ENCODE measurements at regions not wholly inside any gene's neighbourhood (a gene's known extent, or its start where the extent isn't known, plus 50 kb on each side); places are given as distances from the start of the nearest gene placed in this dataset.
"Not testable (repeated sequence)": the region's sequence is repeated elsewhere in the genome, so short reads cannot be mapped to it uniquely, and the experiment has no call there.

DNA sequence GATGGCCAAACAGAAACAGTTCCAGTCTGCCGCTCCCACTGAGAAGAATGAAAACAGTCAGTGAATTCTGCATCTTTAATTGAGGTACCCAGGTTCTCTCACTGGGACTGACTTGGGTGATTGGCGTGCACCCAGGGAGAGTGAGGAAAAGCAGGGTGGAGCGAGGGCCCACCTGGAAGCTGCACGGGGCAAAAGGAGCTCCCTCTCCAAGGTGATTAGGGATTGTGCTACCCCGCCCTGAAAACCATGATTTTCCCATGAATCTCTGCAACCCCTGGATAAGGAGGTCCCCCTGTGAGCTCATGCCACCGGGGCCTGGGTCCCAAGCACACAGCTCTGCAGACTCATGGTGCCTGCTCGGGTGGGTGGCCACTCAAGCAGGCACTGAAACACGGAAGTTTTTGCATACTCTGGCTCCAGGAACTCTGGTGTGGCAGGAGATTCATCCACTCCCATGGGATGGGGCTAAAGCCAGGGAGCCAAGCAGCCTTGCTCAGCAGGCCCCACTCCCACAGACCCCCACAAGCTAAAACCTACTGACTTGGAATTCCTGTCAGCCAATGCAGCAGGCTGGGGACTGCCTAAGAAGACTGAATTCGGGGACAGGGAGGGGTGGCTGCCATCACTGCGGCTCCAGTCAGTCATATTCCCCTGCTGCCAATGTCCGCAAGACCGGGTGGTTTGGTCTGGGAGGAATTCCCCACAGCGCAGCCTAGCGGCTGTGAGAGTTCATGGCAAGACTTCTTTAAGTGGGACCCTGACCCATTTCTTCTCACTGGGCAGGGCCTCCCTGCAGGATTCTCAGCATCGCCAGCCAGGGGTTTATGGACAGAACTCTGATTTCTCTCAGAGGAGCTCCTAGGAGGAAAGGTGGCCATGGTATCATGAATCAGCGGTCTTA is 652.2 kb upstream of the RGMB start:
- DNase-seq (ENCODE audit: low spot score): no peak

DNA sequence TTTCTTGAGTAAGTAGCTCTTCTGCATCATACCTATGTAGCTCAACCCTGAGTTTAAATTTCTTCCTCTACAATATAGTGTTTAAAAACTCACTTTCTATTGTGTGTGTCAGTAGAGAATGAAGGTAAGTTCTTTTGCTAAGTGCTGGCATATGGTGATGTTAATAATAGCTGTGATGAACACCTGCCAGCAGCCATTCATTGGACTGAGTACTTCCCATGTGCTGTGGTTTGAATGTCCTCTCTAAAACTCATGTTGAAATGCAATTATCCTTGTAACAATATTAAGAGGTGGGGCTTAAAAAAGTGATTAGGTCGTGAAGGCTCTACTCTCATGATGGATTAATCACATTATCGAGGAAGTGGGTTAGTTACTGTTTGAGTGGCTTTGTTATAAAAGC is 645.2 kb upstream of the RGMB start:
- DNase-seq (ENCODE audit: low spot score): no peak

DNA sequence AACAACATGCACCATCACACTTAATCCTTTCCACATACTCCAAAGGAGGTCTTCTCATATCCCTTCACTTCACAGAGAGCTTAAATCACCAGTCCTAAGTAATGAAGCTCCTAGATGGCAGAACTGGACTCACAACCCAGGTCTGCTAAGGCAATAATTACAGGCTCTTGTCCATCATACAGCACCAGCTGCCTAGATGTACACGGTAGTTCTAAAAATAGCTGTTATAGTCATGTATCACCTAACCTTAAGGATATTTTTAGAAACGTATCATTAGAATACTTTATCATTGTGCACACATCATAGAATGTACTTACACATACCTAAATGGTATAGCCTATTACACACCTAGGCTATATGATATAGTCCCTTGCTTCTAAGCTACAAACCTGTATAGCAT is 644.6 kb upstream of the RGMB start:
- DNase-seq (ENCODE audit: low spot score): no peak

DNA sequence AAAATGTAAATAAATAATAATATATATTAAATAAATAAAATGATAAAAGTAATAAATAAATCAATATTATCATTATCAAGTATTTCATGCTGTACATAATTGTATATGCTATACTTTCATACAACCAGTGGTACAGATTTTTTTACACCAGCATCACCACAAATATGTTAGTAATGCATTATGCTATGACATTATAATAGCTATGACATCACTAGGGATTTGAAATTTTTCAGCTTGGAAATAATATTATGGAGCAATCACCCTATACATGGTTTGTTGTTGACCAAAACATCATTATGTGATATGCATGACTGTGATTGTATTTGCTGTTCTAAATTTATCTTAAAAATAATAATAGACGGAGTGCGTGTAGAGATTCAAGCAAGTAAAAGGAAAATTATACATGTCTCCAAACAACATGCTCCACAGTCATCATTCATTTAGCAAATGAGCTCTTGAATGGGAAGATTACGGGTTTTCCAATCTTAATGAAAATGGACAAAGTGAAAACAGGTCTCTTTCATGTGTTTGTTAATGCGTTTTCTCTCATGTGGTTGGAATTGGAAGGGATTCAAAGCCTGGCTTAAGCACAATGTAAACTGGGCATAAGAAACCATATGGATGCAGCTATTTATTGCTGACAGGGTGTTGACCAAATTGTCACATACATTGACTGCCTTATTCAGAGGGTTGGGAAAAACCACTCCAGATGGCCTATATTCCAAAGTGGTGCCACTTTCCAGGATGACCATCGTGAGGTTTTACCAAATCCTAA is 643.0 kb upstream of the RGMB start:
- DNase-seq (ENCODE audit: low spot score): no peak

DNA sequence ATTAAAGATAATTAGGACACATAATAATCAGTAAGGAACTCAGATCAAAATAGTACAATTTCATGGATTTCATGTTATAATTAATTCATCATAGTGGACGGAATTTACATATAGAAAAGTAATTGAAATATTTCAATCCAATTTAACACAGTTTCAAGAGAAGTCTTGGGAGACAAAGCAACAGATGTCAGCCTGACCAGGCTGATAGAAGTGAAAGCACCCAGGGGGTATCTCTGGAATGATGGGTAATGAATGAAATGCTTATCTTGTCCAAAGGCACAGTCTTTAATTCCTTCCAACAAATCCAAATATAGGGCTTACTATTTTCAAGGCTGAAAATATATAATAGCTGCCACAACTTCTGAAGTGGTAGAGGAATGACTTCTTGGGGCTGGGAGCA is 629.3 kb upstream of the RGMB start:
- no peak for DNase-seq (ENCODE audit: low spot score)

DNA sequence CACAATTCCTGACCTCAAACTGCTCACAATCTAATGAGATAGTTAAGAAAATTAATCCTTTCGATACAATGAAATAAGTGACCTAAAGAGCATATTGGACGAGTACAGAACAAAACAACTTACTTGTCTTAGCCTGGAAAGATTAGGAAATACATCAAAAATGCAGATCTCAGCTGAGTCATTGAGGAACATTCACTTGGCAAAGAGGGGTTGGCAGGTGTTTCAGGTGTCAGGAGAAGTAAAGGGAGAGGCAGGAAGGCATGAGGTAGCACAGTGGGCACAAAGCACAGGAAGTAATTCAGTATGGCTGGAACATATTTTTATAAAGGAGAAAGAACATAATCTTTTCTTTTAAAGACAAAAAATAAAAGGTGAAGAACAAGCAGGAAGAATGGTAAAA is 628.8 kb upstream of the RGMB start:
- no peak for DNase-seq (ENCODE audit: low spot score)

DNA sequence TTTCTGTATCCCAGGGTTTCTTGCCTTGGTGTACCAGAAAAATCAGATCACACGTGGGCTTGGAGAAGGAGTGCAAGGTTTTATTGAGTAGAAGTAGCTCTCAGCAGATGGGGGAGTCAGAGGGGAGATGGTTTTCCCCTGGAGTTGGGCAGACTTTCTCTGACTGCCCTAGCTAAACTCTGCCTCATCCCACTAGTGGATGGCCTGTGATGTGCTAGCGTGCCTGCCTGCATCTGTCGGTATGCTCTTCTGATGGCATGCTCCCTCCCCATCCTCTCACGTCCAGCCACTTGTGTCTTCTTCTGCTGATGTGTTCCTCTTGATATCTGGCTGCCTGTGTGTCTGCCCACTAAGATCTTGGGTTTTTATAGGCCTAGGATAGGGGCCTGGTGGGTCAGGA is 616.1 kb upstream of the RGMB start:
- DNase-seq (ENCODE audit: low spot score): no peak

DNA sequence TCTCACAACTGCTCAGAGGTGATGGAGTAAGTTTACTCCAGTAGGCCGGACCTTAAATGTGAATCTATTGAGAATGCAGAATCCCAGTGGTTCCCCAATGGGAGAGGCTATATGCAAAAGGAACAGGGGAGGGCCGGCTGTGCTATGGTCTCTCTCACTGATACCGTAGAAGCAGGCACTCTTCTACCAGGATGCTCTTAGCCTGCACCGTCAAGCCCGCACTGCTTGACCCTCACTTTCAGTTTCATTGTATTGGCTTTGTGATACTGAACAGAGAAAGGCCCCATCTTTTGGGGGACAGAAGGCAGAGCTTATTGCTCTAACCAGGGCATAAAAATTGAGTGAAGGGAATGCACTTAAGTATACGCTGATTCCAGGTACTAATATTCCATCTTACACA is 615.0 kb upstream of the RGMB start:
- no peak for DNase-seq (ENCODE audit: low spot score)

DNA sequence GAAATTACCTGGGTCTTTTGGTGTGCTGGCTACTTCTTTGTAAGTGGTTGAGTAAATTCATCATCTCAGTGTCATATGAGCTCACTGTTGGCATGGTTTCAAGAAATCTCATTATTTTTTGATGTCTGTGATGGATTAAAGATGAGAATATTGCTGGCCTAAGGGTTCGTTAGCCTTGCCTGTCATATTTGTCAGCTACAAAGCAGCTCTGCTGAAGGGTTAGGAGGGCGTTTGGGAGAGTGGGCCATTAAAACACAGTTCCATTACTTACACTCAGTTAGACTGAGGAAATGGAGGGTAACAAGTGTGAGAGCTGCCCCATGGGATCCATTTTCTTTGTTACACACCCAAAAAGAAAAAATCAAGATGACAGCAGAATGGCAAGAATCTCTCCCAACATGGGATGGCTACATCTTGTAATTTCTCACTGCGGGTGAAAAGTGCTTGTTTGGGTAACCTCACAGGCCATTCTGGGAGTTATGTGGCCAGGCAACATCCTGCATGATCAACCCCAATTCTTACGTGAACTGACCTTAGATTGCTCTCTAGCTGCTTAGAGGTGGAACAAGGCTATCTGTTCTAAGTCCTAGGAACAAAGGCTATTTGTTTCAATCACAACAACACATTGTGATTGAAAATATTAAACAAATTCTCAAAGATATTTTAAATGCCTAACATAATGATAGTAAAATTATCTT is 609.5 kb upstream of the RGMB start:
- DNase-seq (ENCODE audit: low spot score): no peak

DNA sequence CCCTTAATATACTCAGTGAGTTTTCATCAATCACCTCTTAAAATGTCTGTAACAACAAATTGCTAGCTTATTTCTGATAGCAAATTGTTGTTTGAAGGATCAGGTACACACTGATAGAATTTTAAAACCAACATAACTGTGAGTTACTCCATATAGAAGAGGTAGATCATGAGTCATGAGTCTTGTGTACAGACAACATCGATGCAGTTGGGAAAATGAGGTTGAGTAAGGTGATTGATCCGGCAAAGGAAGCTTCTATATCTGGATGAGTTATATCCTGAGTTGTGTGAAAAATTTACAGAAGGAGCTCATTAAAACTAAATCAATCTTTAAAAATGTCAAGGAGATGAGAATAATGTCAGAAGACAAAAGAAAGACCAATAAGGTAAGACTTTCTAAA is 604.6 kb upstream of the RGMB start:
- no peak for DNase-seq (ENCODE audit: low spot score)

DNA sequence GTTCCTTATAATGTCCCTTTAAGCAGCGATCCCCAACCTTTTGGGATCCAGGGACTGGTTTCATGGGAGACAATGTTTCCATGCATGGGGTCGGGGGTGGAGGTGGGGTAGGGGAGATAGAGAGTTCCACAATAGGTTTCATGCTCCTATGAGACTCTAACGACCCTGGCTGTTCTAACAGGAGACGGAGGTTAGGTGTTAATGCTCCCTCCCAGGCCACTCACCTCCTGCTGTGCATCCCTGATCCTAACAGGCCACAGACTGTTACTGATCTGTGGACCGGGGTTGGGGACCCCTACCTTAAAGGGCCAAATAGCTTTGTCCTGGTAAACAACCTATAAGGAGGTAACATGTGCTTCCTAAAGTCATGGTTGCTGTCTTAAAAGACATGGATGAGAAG is 602.5 kb upstream of the RGMB start:
- no peak for DNase-seq (ENCODE audit: low spot score)

DNA sequence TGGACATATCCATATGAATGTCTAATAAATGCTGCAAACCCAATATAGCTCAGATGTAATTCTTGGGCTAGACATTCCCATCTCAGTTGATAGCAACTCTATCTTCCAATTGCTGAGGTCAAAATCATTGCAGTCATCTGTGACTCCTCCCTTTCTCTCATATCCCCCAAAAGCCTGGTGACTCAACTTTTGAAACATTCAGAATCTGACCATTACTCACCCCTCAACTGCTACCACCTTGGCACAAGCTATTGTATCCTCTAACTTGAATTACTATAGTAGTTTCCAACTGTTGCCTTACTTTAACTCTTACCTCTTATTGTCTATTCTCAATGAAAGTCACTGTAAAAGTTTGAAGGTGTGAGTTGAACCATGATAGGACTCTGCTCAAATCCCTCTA is 600.1 kb upstream of the RGMB start:
- DNase-seq (ENCODE audit: low spot score): peak; percentile 56

DNA sequence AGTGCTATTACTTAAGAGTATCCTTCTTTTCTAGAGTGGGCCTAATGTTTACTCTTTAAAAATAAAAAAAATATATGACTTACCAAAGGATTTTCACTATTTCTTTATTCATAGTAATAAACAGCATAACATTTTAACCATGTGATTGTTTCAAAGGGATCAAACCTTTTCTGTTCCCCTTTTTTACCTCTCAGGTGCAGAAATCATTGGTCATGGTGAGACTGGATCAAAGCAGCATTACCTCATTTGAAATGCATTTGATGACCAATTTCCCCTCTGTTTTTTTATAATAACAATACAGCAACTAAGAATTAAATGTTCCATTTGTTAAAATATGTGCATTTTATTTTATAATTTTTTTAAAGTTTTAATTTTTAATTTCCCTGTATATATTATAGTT is 598.0 kb upstream of the RGMB start:
- no peak for DNase-seq (ENCODE audit: low spot score)

DNA sequence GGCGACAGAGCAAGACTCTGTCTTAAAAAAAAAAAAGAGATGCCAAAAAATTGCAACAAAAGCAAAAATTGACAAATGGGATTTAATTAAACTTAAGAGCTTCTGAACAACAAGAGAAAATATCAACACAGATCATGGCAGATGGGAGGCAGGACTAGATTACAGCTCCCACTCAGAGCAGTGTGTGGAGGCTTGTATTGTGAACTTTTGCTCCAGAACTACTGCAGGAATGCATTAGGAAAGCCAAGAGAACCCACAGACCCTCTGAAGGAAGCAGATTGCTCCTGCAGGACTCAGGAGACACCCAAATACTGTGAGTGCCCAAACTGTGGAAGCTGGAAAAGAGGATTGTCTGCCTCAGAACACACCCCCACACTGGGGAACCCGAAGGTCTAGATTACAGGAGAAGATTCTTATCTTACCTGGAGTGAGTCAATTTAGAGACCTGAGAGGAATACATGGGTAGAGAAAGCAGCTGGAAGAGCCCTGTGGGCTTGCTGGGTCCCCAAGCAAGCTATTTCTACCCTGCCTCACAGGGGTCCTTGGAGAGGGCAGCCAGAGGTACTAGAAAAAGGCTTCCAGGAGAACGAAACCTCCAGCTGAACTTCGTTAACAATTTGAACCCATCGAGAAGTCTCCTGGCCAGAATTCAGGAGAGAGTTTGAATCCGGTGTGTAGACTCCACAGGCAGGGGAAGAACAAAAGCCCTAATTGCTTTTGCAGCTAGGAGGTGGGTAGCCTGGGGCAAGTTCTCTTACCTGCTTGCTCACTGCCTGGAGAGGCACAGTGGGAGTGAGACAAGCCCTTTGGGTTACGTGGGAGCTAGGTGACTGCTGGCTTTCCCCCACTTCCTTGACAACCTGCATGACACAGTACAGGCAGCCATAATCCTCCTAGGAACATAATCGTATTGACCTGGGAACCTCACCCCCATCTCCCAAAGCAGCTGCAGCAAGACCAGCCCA is 593.4 kb upstream of the RGMB start:
- no peak for DNase-seq (ENCODE audit: low spot score)

DNA sequence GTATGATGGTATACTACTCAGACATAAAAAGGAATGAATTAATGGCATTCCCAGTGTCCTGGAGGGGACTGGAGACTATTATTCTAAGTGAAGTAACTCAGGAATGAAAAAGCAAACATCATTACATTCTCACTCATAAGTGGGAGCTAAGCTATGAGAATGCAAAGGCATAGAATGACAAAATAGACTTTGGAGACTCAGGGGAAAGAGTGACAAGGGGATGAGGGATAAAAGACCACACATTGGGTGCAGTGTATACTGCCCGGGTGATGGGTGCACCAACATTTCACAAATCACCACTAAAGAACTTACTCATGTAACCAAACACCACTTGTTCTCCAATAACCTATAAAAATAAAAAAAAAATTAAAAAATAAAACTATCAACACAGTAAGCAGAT is 587.3 kb upstream of the RGMB start:
- DNase-seq (ENCODE audit: low spot score): no peak

DNA sequence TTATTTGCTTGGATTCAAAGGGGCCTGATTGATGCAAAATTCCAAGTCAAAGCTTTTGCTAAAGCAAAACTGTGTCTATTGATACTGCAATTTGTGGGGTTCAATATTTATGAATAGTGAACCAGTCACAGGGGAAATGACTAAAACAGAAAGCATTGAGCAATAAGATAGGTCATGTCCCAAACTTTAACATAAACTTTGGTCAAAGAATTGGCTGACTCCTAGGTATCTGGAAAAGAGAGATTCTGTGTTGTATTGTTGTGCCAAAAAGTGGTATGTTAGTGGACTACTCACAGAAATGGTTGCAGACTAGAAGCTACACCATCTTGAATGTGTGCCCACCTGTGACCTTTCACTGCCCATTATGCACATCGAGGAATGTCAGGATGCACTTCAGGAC is 585.5 kb upstream of the RGMB start:
- no peak for DNase-seq (ENCODE audit: low spot score)

DNA sequence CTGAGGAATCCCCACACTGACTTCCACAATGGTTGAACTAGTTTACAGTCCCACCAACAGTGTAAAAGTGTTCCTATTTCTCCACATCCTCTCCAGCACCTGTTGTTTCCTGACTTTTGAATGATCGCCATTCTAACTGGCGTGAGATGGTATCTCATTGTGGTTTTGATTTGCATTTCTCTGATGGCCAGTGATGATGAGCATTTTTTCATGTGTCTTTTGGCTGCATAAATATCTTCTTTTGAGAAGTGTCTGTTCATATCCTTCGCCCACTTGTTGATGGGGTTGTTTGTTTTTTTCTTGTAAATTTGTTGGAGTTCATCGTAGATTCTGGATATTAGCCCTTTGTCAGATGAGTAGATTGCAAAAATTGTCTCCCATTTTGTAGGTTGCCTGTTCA is 583.1 kb upstream of the RGMB start:
- DNase-seq (ENCODE audit: low spot score): not testable (repeated sequence)

DNA sequence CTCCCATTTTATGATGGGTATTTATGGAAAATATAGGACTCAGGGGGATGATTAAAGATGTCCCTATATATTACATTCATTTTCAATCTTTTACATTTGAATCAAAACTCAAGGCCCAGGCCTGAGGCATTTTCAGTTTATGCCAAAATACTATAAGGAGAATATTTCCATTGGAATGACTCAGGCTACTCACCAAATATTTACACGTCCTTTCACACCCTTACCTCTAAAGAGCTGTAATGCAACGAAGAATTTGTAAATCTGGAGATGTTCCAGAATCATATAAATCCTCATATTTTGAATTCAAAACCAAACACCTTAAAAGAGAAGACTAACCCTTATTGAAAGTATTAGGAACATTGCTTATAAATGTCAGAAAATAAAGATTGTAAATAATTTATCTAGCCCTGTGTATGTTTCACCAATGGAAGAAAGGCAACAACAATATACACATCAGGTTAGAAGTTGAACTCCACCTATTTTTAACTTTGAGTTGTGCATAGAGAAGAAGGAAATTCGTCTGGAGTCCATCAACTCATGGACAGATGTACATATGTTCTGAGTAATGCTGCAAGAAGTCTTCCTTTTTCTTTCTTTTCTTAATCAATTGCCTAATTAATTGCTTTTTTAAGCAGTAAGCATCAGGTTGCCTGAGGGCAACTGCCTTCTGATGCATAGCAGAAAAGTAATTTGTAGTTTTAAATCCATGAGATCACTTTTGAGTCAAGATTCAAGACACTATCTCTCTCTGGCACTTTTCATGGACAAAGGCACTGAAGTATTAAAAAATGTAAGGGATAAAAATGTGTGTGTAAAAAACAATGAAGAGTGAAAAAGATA is 579.3 kb upstream of the RGMB start:
- DNase-seq (ENCODE audit: low spot score): no peak

DNA sequence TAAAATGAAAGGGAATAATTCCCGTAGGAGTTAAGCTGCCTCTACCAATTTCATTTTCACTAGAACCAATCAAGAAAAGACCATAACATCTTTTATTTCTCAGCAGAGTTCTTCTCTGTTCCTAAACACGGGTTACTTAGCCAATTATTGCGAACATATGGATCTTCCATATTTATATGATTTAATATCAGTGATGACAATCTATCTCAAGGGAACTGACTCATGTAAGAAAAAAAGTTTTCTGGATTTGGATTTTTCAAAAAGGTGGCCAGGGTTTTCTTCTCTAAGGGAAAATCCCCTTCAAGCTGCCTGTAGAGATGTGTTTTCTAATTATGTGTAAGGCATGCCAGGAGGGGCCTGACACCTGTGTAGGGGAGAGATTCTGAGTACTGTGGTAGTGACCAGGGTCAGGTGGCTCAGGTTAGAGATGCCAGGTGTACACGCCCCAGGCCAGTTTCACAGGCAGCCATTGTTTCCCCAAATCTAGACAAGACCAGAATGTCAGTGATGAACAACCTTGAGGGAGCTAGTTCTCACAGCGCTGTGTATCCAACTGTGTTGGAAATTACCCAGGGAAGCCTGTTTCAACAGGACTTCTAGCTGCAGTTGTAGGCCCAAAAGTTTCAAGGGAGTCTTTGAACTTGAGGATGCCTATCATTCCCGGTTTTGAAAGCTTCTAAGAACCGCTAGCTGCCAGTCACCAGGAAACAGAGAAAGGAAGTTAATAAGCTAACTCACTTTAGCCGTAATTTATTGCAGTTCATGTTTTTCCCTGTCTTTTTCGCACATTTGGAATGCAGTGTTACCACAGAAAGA is 572.5 kb upstream of the RGMB start:
- DNase-seq (ENCODE audit: low spot score): no peak

DNA sequence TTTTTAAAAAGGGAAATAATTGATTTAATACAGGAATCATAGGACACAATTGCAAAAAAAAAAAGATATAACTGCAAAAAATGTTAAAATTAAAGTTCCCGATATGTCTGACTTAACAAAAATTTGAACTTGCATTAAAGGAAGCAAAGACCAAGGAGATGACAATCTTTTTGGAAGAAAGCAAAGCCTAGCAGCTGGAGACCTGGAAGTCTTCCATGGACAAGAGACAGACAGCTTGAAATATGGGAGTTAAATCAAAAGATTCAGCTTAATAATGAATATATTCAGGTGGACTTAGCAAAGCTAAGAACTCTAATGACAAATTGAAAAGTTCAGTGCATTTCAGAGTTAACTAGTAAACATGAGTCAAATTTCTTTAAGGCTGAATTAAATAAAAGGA is 568.7 kb upstream of the RGMB start:
- no peak for DNase-seq (ENCODE audit: low spot score)

All from AG20443 (cell line).